ENCODE measurements at regions not wholly inside any gene's neighbourhood (a gene's known extent, or its start where the extent isn't known, plus 50 kb on each side); places are given as distances from the start of the nearest gene placed in this dataset.

DNA sequence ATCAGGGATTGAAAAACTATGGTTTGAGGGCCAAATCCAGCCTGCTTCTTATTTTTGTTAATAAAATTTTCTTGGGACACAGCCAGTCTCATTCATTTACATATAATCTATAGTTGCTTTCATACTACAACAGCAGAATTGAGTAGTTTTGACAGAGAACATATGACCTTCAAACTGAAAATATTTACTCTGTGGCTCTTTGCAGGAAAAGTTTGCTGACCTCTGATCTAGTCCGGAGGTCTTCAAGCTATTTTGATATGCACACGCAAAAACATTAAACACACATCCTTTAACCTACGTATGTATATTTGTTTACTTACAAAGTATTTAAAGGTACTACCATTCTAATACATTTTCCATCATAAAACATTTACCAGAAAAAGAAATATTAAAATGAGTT, 76.5 kb upstream of the LARGE1 start (continued):
- peak; percentile 20; the same call in 1 of the 2 replicates for TF ChIP-seq ETV5 (CRISPR knock-in tag; IDR thresholded peaks at IDR 0.05; ENCODE audit: borderline replicate concordance)
- TF ChIP-seq, protein P1, sequence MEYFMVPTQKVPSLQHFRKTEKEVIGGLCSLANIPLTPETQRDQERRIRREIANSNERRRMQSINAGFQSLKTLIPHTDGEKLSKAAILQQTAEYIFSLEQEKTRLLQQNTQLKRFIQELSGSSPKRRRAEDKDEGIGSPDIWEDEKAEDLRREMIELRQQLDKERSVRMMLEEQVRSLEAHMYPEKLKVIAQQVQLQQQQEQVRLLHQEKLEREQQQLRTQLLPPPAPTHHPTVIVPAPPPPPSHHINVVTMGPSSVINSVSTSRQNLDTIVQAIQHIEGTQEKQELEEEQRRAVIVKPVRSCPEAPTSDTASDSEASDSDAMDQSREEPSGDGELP (IDR thresholded peaks at IDR 0.05; ENCODE audit: borderline replicate concordance, low read depth): 0 out of 2 replicates have a peak, but pooled peaks have one; percentile 16
- TF ChIP-seq ZNF205 (CRISPR knock-in tag; IDR thresholded peaks at IDR 0.05): no peak
- no peak for TF ChIP-seq SOX6 (IDR thresholded peaks at IDR 0.05)
- peak; percentile 51 for TF ChIP-seq SOX6 (CRISPR knock-in tag; IDR thresholded peaks at IDR 0.05)
- TF ChIP-seq ZNF264 (CRISPR knock-in tag; IDR thresholded peaks at IDR 0.05): no peak
- TF ChIP-seq RBAK (CRISPR knock-in tag; IDR thresholded peaks at IDR 0.05): no peak
- TF ChIP-seq FOXK1 (CRISPR knock-in tag; IDR thresholded peaks at IDR 0.05; ENCODE audit: borderline replicate concordance, low read depth): peak; percentile 25; the same call in 1 of the 2 replicates
- TF ChIP-seq SOX5 (CRISPR knock-in tag; IDR thresholded peaks at IDR 0.05; ENCODE audit: borderline replicate concordance): peak; percentile 55; the same call in 1 of the 2 replicates
- no peak for TF ChIP-seq CREB1 (IDR thresholded peaks at IDR 0.05)
- 0 out of 2 replicates have a peak, but pooled peaks have one; percentile 14 for TF ChIP-seq CREB1 (CRISPR knock-in tag; IDR thresholded peaks at IDR 0.05)
- peak; percentile 83; the same call in 1 of the 2 replicates for TF ChIP-seq PPARG (CRISPR knock-in tag; conservative IDR thresholded peaks at IDR 0.05)
- TF ChIP-seq NCOR1 (IDR thresholded peaks at IDR 0.05; ENCODE audit: borderline replicate concordance, low read length): peak; percentile 30; the same call in 1 of the 2 replicates
- peak; percentile 31; the same call in 1 of the 2 replicates for TF ChIP-seq RXRB (CRISPR knock-in tag; IDR thresholded peaks at IDR 0.05; ENCODE audit: borderline replicate concordance)
- TF ChIP-seq NFE2 (CRISPR knock-in tag; IDR thresholded peaks at IDR 0.05): no peak
- TF ChIP-seq HNF4G (IDR thresholded peaks at IDR 0.05; ENCODE audit: borderline replicate concordance, low read depth, low read length): peak; percentile 53; the same call in 1 of the 2 replicates
- no peak for TF ChIP-seq HNF4G (CRISPR knock-in tag; IDR thresholded peaks at IDR 0.05; ENCODE audit: borderline replicate concordance, low read depth)
- TF ChIP-seq HNF4A (CRISPR knock-in tag; IDR thresholded peaks at IDR 0.05): peak; percentile 75
- TF ChIP-seq GATAD2A (CRISPR knock-in tag; IDR thresholded peaks at IDR 0.05): peak; percentile 30; the same call in 1 of the 2 replicates
- TF ChIP-seq ZNF30 (CRISPR knock-in tag; IDR thresholded peaks at IDR 0.05): no peak
- no peak for TF ChIP-seq ZNF572 (CRISPR knock-in tag; IDR thresholded peaks at IDR 0.05)
- TF ChIP-seq NR2F6 (IDR thresholded peaks at IDR 0.05): peak; percentile 54; the same call in 1 of the 2 replicates
- peak; percentile 52; the same call in 1 of the 2 replicates for TF ChIP-seq NR2F6 (CRISPR knock-in tag; IDR thresholded peaks at IDR 0.05)
- no peak for TF ChIP-seq NR0B2 (CRISPR knock-in tag; IDR thresholded peaks at IDR 0.05)
- TF ChIP-seq CBFB (CRISPR knock-in tag; IDR thresholded peaks at IDR 0.05): no peak
- TF ChIP-seq PAXIP1 (CRISPR knock-in tag; conservative IDR thresholded peaks at IDR 0.05): peak; percentile 78
- TF ChIP-seq FOXA3 (CRISPR knock-in tag; IDR thresholded peaks at IDR 0.05): peak; percentile 41
- TF ChIP-seq ZNF224 (CRISPR knock-in tag; IDR thresholded peaks at IDR 0.05): no peak
- no peak for TF ChIP-seq ARNTL (CRISPR knock-in tag; IDR thresholded peaks at IDR 0.05)

Measured in HepG2 (cell line).